Nephron (organoid): ENCODE measurements at regions not wholly inside any gene's neighbourhood (a gene's known extent, or its start where the extent isn't known, plus 50 kb on each side); places are given as distances from the start of the nearest gene placed in this dataset.

Source experiments
- H3K27ac Mint-ChIP-seq, 3 experiments: 2 replicates each; pipeline ENCODE4 v1.8.0; 2020; ENCODE audit warnings: mixed read lengths in 3 of 3, mild to moderate bottlenecking in 2 of 3, moderate library complexity in 1 of 3
- H3K27me3 Mint-ChIP-seq: 2 replicates; pipeline ENCODE4 v1.8.0; 2021; ENCODE audit warnings: low read depth, mild to moderate bottlenecking, moderate library complexity, mixed read lengths
- H3K36me3 Mint-ChIP-seq: 2 replicates; pipeline ENCODE4 v1.8.0; 2020; ENCODE audit warnings: low read depth, mixed read lengths
- H3K4me1 Mint-ChIP-seq: 2 replicates; pipeline ENCODE4 v1.8.0; 2020; ENCODE audit warnings: mixed read lengths
- H3K4me3 Mint-ChIP-seq, 3 experiments: 2 replicates each; pipeline ENCODE4 v1.8.0; 2020; ENCODE audit warnings: mild to moderate bottlenecking in 3 of 3, mixed read lengths in 3 of 3, moderate library complexity in 2 of 3
- H3K9me3 Mint-ChIP-seq: 2 replicates; pipeline ENCODE4 v1.8.0; 2020; ENCODE audit warnings: mixed read lengths
- TF ChIP-seq, protein P1 (sequence below), 3 experiments: fragments of 200-600 bp; sonication (generic); IDR thresholded peaks; one replicate each; pipeline ENCODE4 v1.5.0; 2021; ENCODE audit warnings: antibody characterized with exemption in 3 of 3; ENCODE audit not compliant: unreplicated experiment in 3 of 3

DNA sequence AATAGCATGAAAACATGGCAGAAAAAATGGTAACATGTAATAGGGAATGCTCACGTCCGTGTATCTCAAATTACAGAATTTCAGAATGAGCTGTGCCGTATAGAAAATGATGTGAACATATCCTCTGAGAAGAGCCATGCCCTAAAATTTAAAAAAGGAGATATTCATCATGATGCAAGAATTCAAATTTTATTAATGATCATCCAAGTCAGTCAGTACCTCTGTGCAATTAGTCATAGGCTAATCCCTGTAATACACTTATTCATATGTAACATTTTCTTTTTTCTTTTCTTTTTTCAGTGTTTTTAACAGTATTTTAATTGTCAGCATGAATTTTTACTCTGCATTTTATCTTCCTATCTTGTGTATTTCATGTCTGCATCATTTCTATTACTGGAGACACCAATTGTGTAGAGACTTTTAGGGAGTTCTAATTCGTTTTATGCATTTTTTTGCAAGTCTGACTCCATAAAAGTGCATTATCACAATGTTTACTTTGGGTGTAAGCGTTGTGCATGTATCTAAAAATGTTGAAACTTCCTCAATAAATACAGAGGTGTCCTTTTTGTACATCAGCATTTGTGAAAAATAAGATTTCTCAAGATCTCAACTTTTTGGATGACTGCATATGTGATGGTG lies 1103.7 kb upstream of the CELF2 start:
- Mint-ChIP-seq H3K27me3 (peaks cover 24% of the 10 kb centered on the region), H3K9me3 (peaks cover 2% of the 10 kb centered on the region), H3K36me3 (no peaks in the 10 kb centered on the region), H3K4me3 (no peak overlapping the region), H3K27ac (no peak overlapping the region), H3K4me1 (no peaks in the 10 kb centered on the region)
- TF ChIP-seq, protein P1, sequence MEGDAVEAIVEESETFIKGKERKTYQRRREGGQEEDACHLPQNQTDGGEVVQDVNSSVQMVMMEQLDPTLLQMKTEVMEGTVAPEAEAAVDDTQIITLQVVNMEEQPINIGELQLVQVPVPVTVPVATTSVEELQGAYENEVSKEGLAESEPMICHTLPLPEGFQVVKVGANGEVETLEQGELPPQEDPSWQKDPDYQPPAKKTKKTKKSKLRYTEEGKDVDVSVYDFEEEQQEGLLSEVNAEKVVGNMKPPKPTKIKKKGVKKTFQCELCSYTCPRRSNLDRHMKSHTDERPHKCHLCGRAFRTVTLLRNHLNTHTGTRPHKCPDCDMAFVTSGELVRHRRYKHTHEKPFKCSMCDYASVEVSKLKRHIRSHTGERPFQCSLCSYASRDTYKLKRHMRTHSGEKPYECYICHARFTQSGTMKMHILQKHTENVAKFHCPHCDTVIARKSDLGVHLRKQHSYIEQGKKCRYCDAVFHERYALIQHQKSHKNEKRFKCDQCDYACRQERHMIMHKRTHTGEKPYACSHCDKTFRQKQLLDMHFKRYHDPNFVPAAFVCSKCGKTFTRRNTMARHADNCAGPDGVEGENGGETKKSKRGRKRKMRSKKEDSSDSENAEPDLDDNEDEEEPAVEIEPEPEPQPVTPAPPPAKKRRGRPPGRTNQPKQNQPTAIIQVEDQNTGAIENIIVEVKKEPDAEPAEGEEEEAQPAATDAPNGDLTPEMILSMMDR (IDR thresholded peaks at IDR 0.05; ENCODE audit: unreplicated experiment in 3 of 3): no peak

DNA sequence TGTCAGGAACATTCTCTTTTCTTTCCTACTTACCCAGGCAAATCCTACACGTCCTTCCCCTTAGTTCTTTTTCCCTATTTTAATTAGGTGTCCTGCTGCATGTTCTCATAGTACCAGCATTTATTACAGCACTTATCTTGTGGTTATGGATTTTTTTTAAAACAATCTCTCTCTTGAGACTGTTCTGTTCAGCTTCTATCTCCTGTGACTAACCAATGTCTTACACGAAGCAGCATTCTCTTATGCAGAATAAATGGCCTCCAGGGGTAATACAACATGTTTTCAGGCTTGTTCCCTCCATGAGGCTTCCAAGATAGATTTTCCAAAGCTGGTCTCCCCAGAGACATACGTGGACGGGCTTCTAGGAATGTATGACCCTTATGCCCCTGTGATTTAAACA lies 1096.1 kb upstream of the CELF2 start:
- TF ChIP-seq, protein P1 (IDR thresholded peaks at IDR 0.05; ENCODE audit: unreplicated experiment in 3 of 3): no peak
- no peak overlapping the region for H3K4me3 Mint-ChIP-seq
- no peak overlapping the region for H3K27ac Mint-ChIP-seq
- peaks cover 13% of the 10 kb centered on the region for H3K4me1 Mint-ChIP-seq
- H3K27me3 Mint-ChIP-seq: peaks cover 28% of the 10 kb centered on the region
- H3K36me3 Mint-ChIP-seq: no peaks in the 10 kb centered on the region
- H3K9me3 Mint-ChIP-seq: peaks cover 10% of the 10 kb centered on the region

DNA sequence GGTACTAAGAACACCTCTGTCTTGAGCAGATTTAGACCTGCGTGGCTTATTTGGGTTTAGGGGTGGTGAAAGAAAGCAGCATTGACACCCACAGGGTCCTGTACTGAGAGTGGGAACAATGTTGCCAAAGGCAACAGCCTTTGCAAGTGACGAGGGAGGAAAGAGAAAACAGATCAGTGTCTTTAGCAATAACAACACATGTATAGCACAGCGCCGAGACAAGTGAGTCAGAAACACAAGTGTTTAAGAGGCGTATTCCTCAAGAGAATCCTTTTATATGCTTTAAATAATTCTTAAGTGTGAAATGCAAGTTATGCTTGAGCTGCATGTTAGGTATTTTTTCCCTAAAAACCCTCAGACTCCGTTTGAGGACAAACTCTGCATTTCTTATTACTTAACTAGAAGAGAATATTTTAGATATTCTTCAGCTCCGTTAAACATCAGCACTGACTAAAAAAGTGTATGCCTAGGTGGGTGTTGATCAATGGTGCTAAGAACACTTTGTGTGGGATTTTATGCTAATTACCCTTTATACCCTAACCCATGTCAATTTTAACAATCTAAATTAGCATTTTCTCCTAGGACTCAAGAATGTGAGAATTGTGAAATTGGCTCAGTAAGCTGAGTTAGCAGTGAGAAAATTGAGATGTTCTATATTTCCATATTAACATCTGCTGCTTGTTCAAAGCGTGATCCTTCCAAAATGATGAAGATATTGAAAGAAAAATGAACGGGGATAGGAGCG lies 1095.4 kb upstream of the CELF2 start:
- H3K4me1 Mint-ChIP-seq: peaks cover 17% of the 10 kb centered on the region
- H3K4me3 Mint-ChIP-seq: no peak overlapping the region
- H3K27ac Mint-ChIP-seq: no peak overlapping the region

GRCh38 chr10:9926003-9926402 lies 1091.7 kb upstream of the CELF2 start:
- Mint-ChIP-seq H3K9me3 (peaks cover 5% of the 10 kb centered on the region), H3K4me1 (peaks cover 17% of the 10 kb centered on the region), H3K27me3 (peaks cover 22% of the 10 kb centered on the region), H3K27ac (no peak overlapping the region), H3K36me3 (no peaks in the 10 kb centered on the region), H3K4me3 (no peak overlapping the region)
- TF ChIP-seq, protein P1 (IDR thresholded peaks at IDR 0.05; ENCODE audit: unreplicated experiment in 3 of 3): no peak

More for the DNA sequence above, 1095.4 kb upstream of the CELF2 start:
- TF ChIP-seq, protein P1 (IDR thresholded peaks at IDR 0.05; ENCODE audit: unreplicated experiment in 3 of 3): no peak
- Mint-ChIP-seq H3K27me3 (peaks cover 28% of the 10 kb centered on the region), H3K9me3 (peaks cover 10% of the 10 kb centered on the region), H3K36me3 (no peaks in the 10 kb centered on the region)

- TF ChIP-seq, protein P1 (IDR thresholded peaks at IDR 0.05; ENCODE audit: unreplicated experiment in 3 of 3): no peak
- Mint-ChIP-seq H3K27me3 (peaks cover 22% of the 10 kb centered on the region), H3K4me1 (peaks cover 10% of the 10 kb centered on the region), H3K27ac (no peak overlapping the region), H3K4me3 (no peak overlapping the region), H3K36me3 (no peaks in the 10 kb centered on the region), H3K9me3 (no peaks in the 10 kb centered on the region)
Measured at GRCh38 chr10:9926881-9927280, 1090.8 kb upstream of the CELF2 start.
